K562 (cell line): ENCODE measurements at regions not wholly inside any gene's neighbourhood (a gene's known extent, or its start where the extent isn't known, plus 50 kb on each side); places are given as distances from the start of the nearest gene placed in this dataset.

Source experiments
- ATAC-seq: fragments of 200-7000 bp; cut with Tn5 transposase; 3 replicates; pipeline ENCODE4 v1.9.1; 2020; ENCODE audit warnings: moderate library complexity
- BruUV-seq: library from RNA; stranded (reverse); fragments of 400-500 nt; replicated peaks from 2 replicates; lab custom pipeline; 2021; lab: Mats Ljungman, UMichigan
- CTCF ChIA-PET: fragments of 300-600 bp; formaldehyde crosslinking; extraction: SDS; loops from one replicate; lab custom pipeline; 2021; ENCODE audit warnings: low intra/inter-chr PET ratio; lab: Yijun Ruan, JAX
- POLR2A ChIA-PET: fragments of 300-600, 350-650 bp; sonication (Branson Sonifier 250); formaldehyde crosslinking; extraction: SDS; loops from one replicate; lab custom pipeline; 2021; ENCODE audit warnings: antibody characterized with exemption, inconsistent platforms; lab: Yijun Ruan, JAX
- DNase-seq, 4 experiments: peaks; one replicate each; pipeline versions ENCODE4 v3.0.0 to v3.0.0-alpha.2; 2011 to 2018; ENCODE audit warnings: low spot score in 3 of 4, mixed read lengths in 3 of 4; ENCODE audit errors: extremely low read depth in 1 of 4
- FAIRE-seq: peaks from 2 replicates; lab custom pipeline; 2011; peaks lifted over from hg19 to GRCh38; lab: Jason Lieb, UNC
- H2AFZ ChIP-seq: 2 replicates; pipeline ENCODE4 v1.6.0; 2011; ENCODE audit warnings: low read depth, low read length, control low read depth, inconsistent platforms
- H3K27ac ChIP-seq: fragments of 200-600 bp; 3 replicates; pipeline ENCODE4 v1.8.0; 2011; ENCODE audit warnings: low read depth, mild to moderate bottlenecking, control low read depth, inconsistent platforms, low read length, moderate library complexity, mixed read lengths; ENCODE audit errors: extremely low read depth
- H3K27me3 ChIP-seq, 2 experiments: fragments of 300-600 bp in 1 of 2; 2 replicates in 1 of 2; 3 replicates in 1 of 2; pipeline versions ENCODE4 v1.6.0 to v1.8.0; 2011; ENCODE audit warnings: inconsistent platforms in 2 of 2, low read length in 2 of 2, mild to moderate bottlenecking in 1 of 2, mixed read lengths in 1 of 2, moderate library complexity in 1 of 2; ENCODE audit not compliant: control insufficient read depth in 2 of 2, insufficient read depth in 2 of 2
- H3K36me3 ChIP-seq: fragments of 300-600 bp; 3 replicates; pipeline ENCODE4 v1.8.0; 2011; ENCODE audit warnings: mild to moderate bottlenecking, low read length, inconsistent platforms; ENCODE audit not compliant: control insufficient read depth, insufficient read depth
- H3K4me1 ChIP-seq, 2 experiments: fragments of 200-600 bp in 1 of 2; replicated peaks in 1 of 2; 2 replicates in 1 of 2; 3 replicates in 1 of 2; pipeline versions ENCODE4 v1.5.1 to v1.8.0; 2011; ENCODE audit warnings: inconsistent platforms in 2 of 2, low read length in 2 of 2, mild to moderate bottlenecking in 1 of 2, mixed read lengths in 1 of 2, moderate library complexity in 1 of 2; ENCODE audit not compliant: control insufficient read depth in 2 of 2, insufficient read depth in 2 of 2
- H3K4me2 ChIP-seq: 2 replicates; pipeline ENCODE4 v1.6.1; 2011; ENCODE audit warnings: low read length, control low read depth, inconsistent platforms, mixed read lengths; ENCODE audit not compliant: insufficient read depth
- H3K4me3 ChIP-seq: fragments of 200-600 bp; sonication (generic), shearing (Covaris generic); 2 replicates; pipeline ENCODE4 v1.5.1; 2016; ENCODE audit warnings: control low read depth, inconsistent platforms
- H3K79me2 ChIP-seq: fragments of 200-600 bp; 3 replicates; pipeline ENCODE4 v1.8.0; 2011; ENCODE audit warnings: low read length, inconsistent platforms; ENCODE audit not compliant: control insufficient read depth, insufficient read depth
- H3K9ac ChIP-seq, 2 experiments: 2 replicates each; pipeline versions ENCODE4 v1.6.0 to v1.6.1; 2011; ENCODE audit warnings: low read depth in 2 of 2, low read length in 2 of 2, control low read depth in 1 of 2, inconsistent platforms in 1 of 2, mild to moderate bottlenecking in 1 of 2, mixed read lengths in 1 of 2; ENCODE audit not compliant: insufficient read depth in 1 of 2
- H3K9me1 ChIP-seq: one replicate; pipeline ENCODE4 v1.6.0; 2011; ENCODE audit warnings: inconsistent platforms, mild to moderate bottlenecking, low read length, moderate library complexity; ENCODE audit not compliant: control insufficient read depth, insufficient read depth
- H3K9me3 ChIP-seq: replicated peaks from 2 replicates; pipeline ENCODE4 v1.5.1; 2011; ENCODE audit warnings: low read depth, low read length, inconsistent platforms; ENCODE audit not compliant: control insufficient read depth, insufficient read depth
- H4K20me1 ChIP-seq: replicated peaks from 2 replicates; pipeline ENCODE4 v1.6.1; 2011; ENCODE audit warnings: low read length, inconsistent platforms, mixed read lengths; ENCODE audit not compliant: control insufficient read depth, insufficient read depth
- C11orf30 ChIP-seq: fragments of 450-650 bp; IDR thresholded peaks from 2 replicates; pipeline ENCODE4 v1.6.1; 2016; ENCODE audit warnings: low read depth, mild to moderate bottlenecking
- CCNT2 ChIP-seq: IDR thresholded peaks from 2 replicates; pipeline ENCODE4 v1.6.1; 2011; ENCODE audit warnings: borderline replicate concordance, low read depth, mild to moderate bottlenecking, moderate library complexity, mixed read lengths, low read length; ENCODE audit not compliant: insufficient read length; ENCODE audit errors: extremely low read depth
- ELF2 ChIP-seq: fragments of 250-450 bp; sonication (Bioruptor Pico); IDR thresholded peaks from 2 replicates; pipeline ENCODE4 v1.5.0; 2021; ENCODE audit warnings: mild to moderate bottlenecking
- FOXJ3 ChIP-seq: sonication (generic); formaldehyde crosslinking; IDR thresholded peaks from 2 replicates; pipeline ENCODE4 v1.4.0; 2020; ENCODE audit warnings: mild to moderate bottlenecking, missing genetic modification reagents
- NFRKB ChIP-seq: fragments of 450-650 bp; IDR thresholded peaks from 2 replicates; pipeline ENCODE4 v1.6.1; 2016; ENCODE audit warnings: low read depth
- PHB2 ChIP-seq: fragments of 450-650 bp; IDR thresholded peaks from 2 replicates; pipeline ENCODE4 v1.6.1; 2017; ENCODE audit warnings: low read depth
- PHF20 ChIP-seq: fragments of 450-650 bp; IDR thresholded peaks from 2 replicates; pipeline ENCODE4 v1.6.1; 2018; ENCODE audit not compliant: partially characterized antibody
- RBM22 ChIP-seq: fragments of 200-400 bp; formaldehyde crosslinking; IDR thresholded peaks from 2 replicates; pipeline ENCODE4 v1.6.1; 2018; ENCODE audit warnings: low read length, low read depth; ENCODE audit not compliant: poor library complexity, severe bottlenecking
- SFPQ ChIP-seq: fragments of 200-400 bp; formaldehyde crosslinking; IDR thresholded peaks from 2 replicates; pipeline ENCODE4 v1.6.1; 2017; ENCODE audit warnings: mild to moderate bottlenecking, low read depth, low read length, moderate library complexity
- TEAD4 ChIP-seq, 2 experiments: sonication (generic) in 1 of 2; formaldehyde crosslinking in 1 of 2; IDR thresholded peaks; 2 replicates each; pipeline versions ENCODE4 v1.6.1 to v1.8.0; 2012 to 2022; ENCODE audit warnings: borderline replicate concordance in 1 of 2, inconsistent platforms in 1 of 2, low read length in 1 of 2, mild to moderate bottlenecking in 1 of 2, missing genetic modification reagents in 1 of 2
- WGBS: fragments of 100-300 bp; shearing (Covaris generic); methylation state at CpG from one replicate; pipeline ENCODE4 v1.1.6; 2016; ENCODE audit warnings: low coverage, mixed read lengths; ENCODE audit not compliant: insufficient coverage; ENCODE audit errors: missing lambda C conversion rate; 5-methylcytosine and 5-hydroxymethylcytosine counted together
- in situ Hi-C: fragments of 300-500 bp; cut with MboI; formaldehyde crosslinking; loops from 4 replicates; pipeline ENCODE4 v1.15.0; 2018; ENCODE audit warnings: inconsistent platforms, mixed read lengths
- intact Hi-C: fragments of 100-400 bp; cut with micrococcal nuclease; formaldehyde crosslinking; loops from 2 replicates; pipeline ENCODE4 v1.14.2; 2022

- FAIRE-seq (no peak), DNase-seq (no peak), ATAC-seq (no peak)
- intact Hi-C loops (no loop called here), in situ Hi-C loops (no loop called here)
- Histone ChIP-seq H3K79me2 (no peaks in the 10 kb centered on the region), H3K27me3 (no peaks in the 10 kb centered on the region), H3K4me2 (no peak overlapping the region), H3K36me3 (no peaks in the 10 kb centered on the region), H3K4me1 (no peaks in the 10 kb centered on the region), H3K9me3 (no peaks in the 10 kb centered on the region), H3K4me3 (no peak overlapping the region), H3K9ac (no peak overlapping the region), H4K20me1 (no peaks in the 10 kb centered on the region), H2AFZ (no peak overlapping the region), H3K27ac (no peak overlapping the region), H3K9me1 (no peaks in the 10 kb centered on the region)
- TF ChIP-seq C11orf30 (no peak), PHF20 (no peak), TEAD4 (IDR thresholded peaks at IDR 0.05; ENCODE audit: low read length) (no peak), TEAD4 (CRISPR knock-in tag; IDR thresholded peaks at IDR 0.05; ENCODE audit: borderline replicate concordance) (no peak), PHB2 (no peak), RBM22 (no peak), CCNT2 (no peak)
- BruUV-seq, result no TSS peak
- ChIA-PET CTCF (no interaction called here), POLR2A (no interaction called here)
- WGBS, result 0% methylated on average over 2 of the region's 2 CpGs
These were observed 182.2 kb downstream of the POLR1F start for GRCh38 chr7:19526639-19527038.

- POLR2A ChIA-PET, result no interaction called here
- H2AFZ ChIP-seq, result no peak overlapping the region
These were observed 186.4 kb downstream of the POLR1F start for GRCh38 chr7:19522486-19522885.

More at GRCh38 chr7:19522486-19522885, 186.4 kb downstream of the POLR1F start:
- H3K4me3 ChIP-seq, result no peak overlapping the region
- DNase-seq, result no peak
- H3K27me3 ChIP-seq, result no peaks in the 10 kb centered on the region
- in situ Hi-C loops, result no loop called here
- no TSS peak for BruUV-seq
- H4K20me1 ChIP-seq, result no peaks in the 10 kb centered on the region
- no peak for FAIRE-seq
- H3K4me2 ChIP-seq, result no peak overlapping the region
- H3K9ac ChIP-seq, result no peak overlapping the region
- no peaks in the 10 kb centered on the region for H3K9me3 ChIP-seq
- intact Hi-C loops, result no loop called here
- H3K27ac ChIP-seq, result no peak overlapping the region
- no peak for ATAC-seq
- no peaks in the 10 kb centered on the region for H3K36me3 ChIP-seq
- H3K79me2 ChIP-seq, result no peaks in the 10 kb centered on the region
- H3K4me1 ChIP-seq, result no peaks in the 10 kb centered on the region
- CTCF ChIA-PET, result no interaction called here
- TF ChIP-seq SFPQ (no peak), FOXJ3 (CRISPR knock-in tag) (no peak), NFRKB (no peak), ELF2 (CRISPR knock-in tag) (no peak)
- TF ChIP-seq, all 486 proteins: peak for 0
- H3K9me1 ChIP-seq, result no peaks in the 10 kb centered on the region
- 2% methylated on average over 3 of the region's 3 CpGs for WGBS
